ENCODE measurements at regions not wholly inside any gene's neighbourhood (a gene's known extent, or its start where the extent isn't known, plus 50 kb on each side); places are given as distances from the start of the nearest gene placed in this dataset.

- TF ChIP-seq CTCF (conservative IDR thresholded peaks at IDR 0.05; ENCODE audit: low read length), result no peak
- TF ChIP-seq EZH2phosphoT487 (IDR thresholded peaks at IDR 0.05; ENCODE audit: borderline replicate concordance, low read depth, low read length), result no peak
Measured at GRCh38 chr4:96103086-96103485, 263.2 kb downstream of the PDHA2 start.

All from OCI-LY7 (cell line).